ENCODE measurements at regions not wholly inside any gene's neighbourhood (a gene's known extent, or its start where the extent isn't known, plus 50 kb on each side); places are given as distances from the start of the nearest gene placed in this dataset.

- TF ChIP-seq CTCF (IDR thresholded peaks at IDR 0.05) (no peak), POLR2A (IDR thresholded peaks at IDR 0.05) (no peak)
Measured at GRCh38 chr6:169975286-169975685, 223.9 kb downstream of the ERMARD start.

Measured in testis (tissue), 2 donors.